Activated CD4-positive, alpha-beta memory T cell treated with anti-CD3 and anti-CD28 coated beads, Interleukin-2, amount 10 ng/mL, durations not matched to agents 7 days and 5 days (primary cell): ENCODE measurements at regions not wholly inside any gene's neighbourhood (a gene's known extent, or its start where the extent isn't known, plus 50 kb on each side); places are given as distances from the start of the nearest gene placed in this dataset.

ENCODE experiments used
- CTCF ChIA-PET: fragments of 350-600 bp; sonication (Branson Sonifier 250); formaldehyde crosslinking; loops from one replicate; lab custom pipeline; 2021; ENCODE audit warnings: antibody characterized with exemption, inconsistent platforms; lab: Charles Lee
- POLR2A ChIA-PET: fragments of 350-600 bp; sonication (Branson Sonifier 250); formaldehyde crosslinking; loops from one replicate; lab custom pipeline; 2021; ENCODE audit warnings: antibody characterized with exemption; lab: Charles Lee
- DNase-seq: peaks from one replicate; pipeline ENCODE4 v3.0.0-alpha.2; 2020
- H3K27ac Mint-ChIP-seq: one replicate; pipeline ENCODE4 v1.8.0; 2021; ENCODE audit warnings: mild to moderate bottlenecking, mixed read lengths
- H3K27me3 Mint-ChIP-seq: one replicate; pipeline ENCODE4 v1.8.0; 2021; ENCODE audit warnings: mixed read lengths
- H3K36me3 Mint-ChIP-seq: one replicate; pipeline ENCODE4 v1.8.0; 2021; ENCODE audit warnings: low read depth, mixed read lengths
- H3K4me1 Mint-ChIP-seq: one replicate; pipeline ENCODE4 v1.8.0; 2021; ENCODE audit warnings: mixed read lengths
- H3K4me3 Mint-ChIP-seq: one replicate; pipeline ENCODE4 v1.8.0; 2021; ENCODE audit warnings: mild to moderate bottlenecking, mixed read lengths
- H3K9me3 Mint-ChIP-seq: one replicate; pipeline ENCODE4 v1.8.0; 2021; ENCODE audit warnings: mixed read lengths

- H3K27me3 Mint-ChIP-seq = no peaks in the 10 kb centered on the region
Observed at GRCh38 chr6:121639021-121639420, 203.6 kb downstream of the GJA1 start.

GRCh38 chr6:121641158-121641557 lies 205.7 kb downstream of the GJA1 start:
- H3K4me1 Mint-ChIP-seq = no peaks in the 10 kb centered on the region
- no peak for DNase-seq
- H3K27me3 Mint-ChIP-seq = no peaks in the 10 kb centered on the region
- ChIA-PET POLR2A (no interaction called here), CTCF (no interaction called here)
- peaks cover 3% of the 10 kb centered on the region for H3K9me3 Mint-ChIP-seq
- H3K27ac Mint-ChIP-seq = no peak overlapping the region
- H3K36me3 Mint-ChIP-seq = no peaks in the 10 kb centered on the region
- no peak overlapping the region for H3K4me3 Mint-ChIP-seq

More at GRCh38 chr6:121639021-121639420, 203.6 kb downstream of the GJA1 start:
- ChIA-PET POLR2A (no interaction called here), CTCF (no interaction called here)
- H3K4me1 Mint-ChIP-seq = no peaks in the 10 kb centered on the region
- no peak for DNase-seq
- no peak overlapping the region for H3K4me3 Mint-ChIP-seq
- no peaks in the 10 kb centered on the region for H3K36me3 Mint-ChIP-seq
- H3K9me3 Mint-ChIP-seq = peaks cover 6% of the 10 kb centered on the region
- H3K27ac Mint-ChIP-seq = no peak overlapping the region

GRCh38 chr6:121645100-121645745 lies 209.8 kb downstream of the GJA1 start:
- Mint-ChIP-seq H3K4me3 (no peak overlapping the region), H3K9me3 (peaks cover 3% of the 10 kb centered on the region), H3K36me3 (no peaks in the 10 kb centered on the region), H3K27me3 (no peaks in the 10 kb centered on the region), H3K4me1 (no peaks in the 10 kb centered on the region), H3K27ac (no peak overlapping the region)
- CTCF ChIA-PET = no interaction called here
- POLR2A ChIA-PET = no interaction called here
- no peak for DNase-seq

- H3K27me3 Mint-ChIP-seq = no peaks in the 10 kb centered on the region
Observed at GRCh38 chr6:121647905-121648304, 212.5 kb downstream of the GJA1 start.

GRCh38 chr6:121649951-121650350 lies 214.5 kb downstream of the GJA1 start:
- peaks cover 3% of the 10 kb centered on the region for H3K9me3 Mint-ChIP-seq
- ChIA-PET POLR2A (no interaction called here), CTCF (no interaction called here)
- H3K27ac Mint-ChIP-seq = no peak overlapping the region
- peaks cover 4% of the 10 kb centered on the region for H3K4me1 Mint-ChIP-seq
- H3K36me3 Mint-ChIP-seq = no peaks in the 10 kb centered on the region
- no peaks in the 10 kb centered on the region for H3K27me3 Mint-ChIP-seq
- H3K4me3 Mint-ChIP-seq = no peak overlapping the region
- no peak for DNase-seq

More at GRCh38 chr6:121647905-121648304, 212.5 kb downstream of the GJA1 start:
- Mint-ChIP-seq H3K4me1 (peaks cover 4% of the 10 kb centered on the region), H3K4me3 (no peak overlapping the region), H3K9me3 (no peaks in the 10 kb centered on the region), H3K27ac (no peak overlapping the region), H3K36me3 (no peaks in the 10 kb centered on the region)
- ChIA-PET POLR2A (no interaction called here), CTCF (no interaction called here)
- DNase-seq = no peak

GRCh38 chr6:121651420-121651819 lies 216.0 kb downstream of the GJA1 start:
- Mint-ChIP-seq H3K9me3 (peaks cover 5% of the 10 kb centered on the region), H3K36me3 (no peaks in the 10 kb centered on the region), H3K4me3 (no peak overlapping the region), H3K4me1 (peaks cover 4% of the 10 kb centered on the region), H3K27me3 (no peaks in the 10 kb centered on the region), H3K27ac (no peak overlapping the region)
- DNase-seq = no peak
- POLR2A ChIA-PET = no interaction called here
- CTCF ChIA-PET = no interaction called here

- Mint-ChIP-seq H3K36me3 (no peaks in the 10 kb centered on the region), H3K27me3 (no peaks in the 10 kb centered on the region), H3K4me3 (no peak overlapping the region), H3K9me3 (peaks cover 5% of the 10 kb centered on the region), H3K4me1 (peaks cover 4% of the 10 kb centered on the region), H3K27ac (no peak overlapping the region)
- POLR2A ChIA-PET = no interaction called here
- DNase-seq = no peak
- CTCF ChIA-PET = no interaction called here
Observed at GRCh38 chr6:121652223-121652622, 216.8 kb downstream of the GJA1 start.

GRCh38 chr6:121652726-121653623 lies 217.5 kb downstream of the GJA1 start:
- CTCF ChIA-PET = no interaction called here
- Mint-ChIP-seq H3K27me3 (no peaks in the 10 kb centered on the region), H3K9me3 (peaks cover 5% of the 10 kb centered on the region), H3K4me3 (no peak overlapping the region), H3K36me3 (no peaks in the 10 kb centered on the region), H3K4me1 (peaks cover 4% of the 10 kb centered on the region), H3K27ac (no peak overlapping the region)
- DNase-seq = no peak
- POLR2A ChIA-PET = no interaction called here

GRCh38 chr6:121653624-121654008 lies 218.2 kb downstream of the GJA1 start:
- no peak overlapping the region for H3K27ac Mint-ChIP-seq
- CTCF ChIA-PET = no interaction called here
- H3K27me3 Mint-ChIP-seq = no peaks in the 10 kb centered on the region
- H3K36me3 Mint-ChIP-seq = no peaks in the 10 kb centered on the region
- POLR2A ChIA-PET = no interaction called here
- no peak overlapping the region for H3K4me3 Mint-ChIP-seq
- DNase-seq = no peak
- peaks cover 5% of the 10 kb centered on the region for H3K9me3 Mint-ChIP-seq
- H3K4me1 Mint-ChIP-seq = peaks cover 4% of the 10 kb centered on the region

- H3K9me3 Mint-ChIP-seq = peaks cover 5% of the 10 kb centered on the region
- H3K27me3 Mint-ChIP-seq = no peaks in the 10 kb centered on the region
- no peaks in the 10 kb centered on the region for H3K36me3 Mint-ChIP-seq
- no peak overlapping the region for H3K27ac Mint-ChIP-seq
- CTCF ChIA-PET = no interaction called here
- POLR2A ChIA-PET = no interaction called here
- no peaks in the 10 kb centered on the region for H3K4me1 Mint-ChIP-seq
- no peak for DNase-seq
- no peak overlapping the region for H3K4me3 Mint-ChIP-seq
Observed at GRCh38 chr6:121657972-121658371, 222.5 kb downstream of the GJA1 start.

GRCh38 chr6:121660277-121660676 lies 224.8 kb downstream of the GJA1 start:
- Mint-ChIP-seq H3K4me1 (no peaks in the 10 kb centered on the region), H3K27me3 (no peaks in the 10 kb centered on the region), H3K9me3 (peaks cover 2% of the 10 kb centered on the region), H3K36me3 (no peaks in the 10 kb centered on the region), H3K27ac (no peak overlapping the region), H3K4me3 (no peak overlapping the region)
- DNase-seq = no peak
- ChIA-PET CTCF (no interaction called here), POLR2A (no interaction called here)

- H3K27ac Mint-ChIP-seq = no peak overlapping the region
- no peak overlapping the region for H3K4me3 Mint-ChIP-seq
- no peaks in the 10 kb centered on the region for H3K27me3 Mint-ChIP-seq
- no peaks in the 10 kb centered on the region for H3K36me3 Mint-ChIP-seq
- CTCF ChIA-PET = no interaction called here
- H3K4me1 Mint-ChIP-seq = no peaks in the 10 kb centered on the region
- DNase-seq = no peak
- no peaks in the 10 kb centered on the region for H3K9me3 Mint-ChIP-seq
- POLR2A ChIA-PET = no interaction called here
Observed at GRCh38 chr6:121663292-121663810, 227.9 kb downstream of the GJA1 start.

- POLR2A ChIA-PET = no interaction called here
- no peaks in the 10 kb centered on the region for H3K27me3 Mint-ChIP-seq
- no peaks in the 10 kb centered on the region for H3K9me3 Mint-ChIP-seq
- no peak overlapping the region for H3K27ac Mint-ChIP-seq
- DNase-seq = no peak
- no peak overlapping the region for H3K4me3 Mint-ChIP-seq
- no peaks in the 10 kb centered on the region for H3K4me1 Mint-ChIP-seq
- H3K36me3 Mint-ChIP-seq = no peaks in the 10 kb centered on the region
- CTCF ChIA-PET = no interaction called here
Observed at GRCh38 chr6:121664158-121664557, 228.7 kb downstream of the GJA1 start.
